Sigmoid colon (tissue), 6 donors: ENCODE measurements at regions not wholly inside any gene's neighbourhood (a gene's known extent, or its start where the extent isn't known, plus 50 kb on each side); places are given as distances from the start of the nearest gene placed in this dataset.
"Not testable (repeated sequence)": the region's sequence is repeated elsewhere in the genome, so short reads cannot be mapped to it uniquely, and the experiment has no call there.

ENCODE experiments used
- DNase-seq: peaks from one replicate; pipeline ENCODE4 v3.0.0-alpha.2; 2019
- H3K27ac ChIP-seq, 4 donors: fragments of 200-600 bp; sonication (generic); one replicate each; pipeline ENCODE4 v1.5.1; 2016 to 2019; ENCODE audit warnings: mild to moderate bottlenecking in 1 of 4
- H3K27me3 ChIP-seq, 3 donors: fragments of 200-600 bp; sonication (generic); one replicate each; pipeline ENCODE4 v1.5.1; 2019; ENCODE audit warnings: mild to moderate bottlenecking in 1 of 3
- H3K36me3 ChIP-seq, 4 donors: fragments of 200-600 bp; sonication (generic); one replicate each; pipeline ENCODE4 v1.5.1; 2016 to 2019
- H3K4me1 ChIP-seq, 4 donors: fragments of 200-600 bp; sonication (generic); one replicate each; pipeline ENCODE4 v1.5.1; 2017 to 2019
- H3K4me3 ChIP-seq, 4 donors: fragments of 200-600 bp; sonication (generic); one replicate each; pipeline ENCODE4 v1.5.1; 2017 to 2019; ENCODE audit warnings: mild to moderate bottlenecking in 2 of 4, moderate library complexity in 1 of 4
- H3K9me3 ChIP-seq, 4 donors: fragments of 200-600 bp in 3 of 4; sonication (generic) in 3 of 4; one replicate each; pipeline versions ENCODE4 v1.5.1 to v1.6.1; 2013 to 2019
- EP300 ChIP-seq, 4 donors: sonication (generic); formaldehyde crosslinking; IDR thresholded peaks; one replicate each; pipeline ENCODE4 v1.6.1; 2017; ENCODE audit warnings: antibody characterized with exemption in 4 of 4
- POLR2A ChIP-seq, 2 donors: fragments of 450-650 bp; IDR thresholded peaks; one replicate each; pipeline ENCODE4 v1.6.1; 2016; ENCODE audit warnings: antibody characterized with exemption in 2 of 2, mild to moderate bottlenecking in 2 of 2, moderate library complexity in 2 of 2
- POLR2AphosphoS5 ChIP-seq, 4 donors: sonication (generic); formaldehyde crosslinking; IDR thresholded peaks; one replicate each; pipeline ENCODE4 v1.6.1; 2017; ENCODE audit warnings: antibody characterized with exemption in 4 of 4
- WGBS, 2 donors: extraction: QIAGEN DNeasy Blood & Tissue Kit; methylation state at CpG; one replicate each; pipeline ENCODE4 v1.1.7; 2013; 5-methylcytosine and 5-hydroxymethylcytosine counted together
- intact Hi-C: fragments of 100-400 bp; cut with DNase I; formaldehyde crosslinking; loops from one replicate; pipeline ENCODE4 v1.15.1; 2023
- TF ChIP-seq, protein P1 (sequence below), 4 experiments: fragments of 450-650 bp in 3 of 4; fragments of 200-600 bp in 1 of 4; IDR thresholded peaks; one replicate each; pipeline ENCODE4 v1.5.1; 2016 to 2019; ENCODE audit warnings: antibody characterized with exemption in 4 of 4, mild to moderate bottlenecking in 3 of 4, moderate library complexity in 2 of 4
- donor health status: healthy with polysubstance abuse.
- donor health status: healthy.

DNA sequence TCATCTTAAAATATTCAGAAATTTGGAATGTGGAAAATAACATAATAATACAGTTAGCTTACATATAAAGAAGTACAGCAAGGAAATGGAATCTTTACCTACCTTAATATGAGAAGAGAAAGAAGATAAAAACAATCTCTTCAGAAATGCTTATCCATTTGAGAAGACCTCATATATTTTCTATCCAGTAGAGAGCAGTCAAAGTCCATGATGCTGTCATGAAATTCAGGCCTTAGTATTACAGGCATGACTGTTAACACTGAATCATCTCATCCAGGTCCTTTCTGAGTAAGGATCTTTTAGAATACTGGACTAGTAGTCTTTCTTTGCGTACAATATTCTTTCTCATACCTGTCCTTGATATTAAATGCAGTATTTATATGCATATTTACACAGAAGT lies 713.4 kb downstream of the CD109 start:
- Histone ChIP-seq H3K36me3 (no peaks in the 10 kb centered on the region), H3K9me3 (no peaks in the 10 kb centered on the region), H3K4me3 (no peak overlapping the region), H3K27me3 (no peaks in the 10 kb centered on the region), H3K27ac (no peak overlapping the region), H3K4me1 (no peaks in the 10 kb centered on the region)
- WGBS, 2 donors: 0% methylated on average over 1 of the region's 1 CpG
- TF ChIP-seq, protein P1, sequence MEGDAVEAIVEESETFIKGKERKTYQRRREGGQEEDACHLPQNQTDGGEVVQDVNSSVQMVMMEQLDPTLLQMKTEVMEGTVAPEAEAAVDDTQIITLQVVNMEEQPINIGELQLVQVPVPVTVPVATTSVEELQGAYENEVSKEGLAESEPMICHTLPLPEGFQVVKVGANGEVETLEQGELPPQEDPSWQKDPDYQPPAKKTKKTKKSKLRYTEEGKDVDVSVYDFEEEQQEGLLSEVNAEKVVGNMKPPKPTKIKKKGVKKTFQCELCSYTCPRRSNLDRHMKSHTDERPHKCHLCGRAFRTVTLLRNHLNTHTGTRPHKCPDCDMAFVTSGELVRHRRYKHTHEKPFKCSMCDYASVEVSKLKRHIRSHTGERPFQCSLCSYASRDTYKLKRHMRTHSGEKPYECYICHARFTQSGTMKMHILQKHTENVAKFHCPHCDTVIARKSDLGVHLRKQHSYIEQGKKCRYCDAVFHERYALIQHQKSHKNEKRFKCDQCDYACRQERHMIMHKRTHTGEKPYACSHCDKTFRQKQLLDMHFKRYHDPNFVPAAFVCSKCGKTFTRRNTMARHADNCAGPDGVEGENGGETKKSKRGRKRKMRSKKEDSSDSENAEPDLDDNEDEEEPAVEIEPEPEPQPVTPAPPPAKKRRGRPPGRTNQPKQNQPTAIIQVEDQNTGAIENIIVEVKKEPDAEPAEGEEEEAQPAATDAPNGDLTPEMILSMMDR (IDR thresholded peaks at IDR 0.05): peak; percentile 10 to 52 (median 26)
- TF ChIP-seq POLR2AphosphoS5 (IDR thresholded peaks at IDR 0.05) (no peak), POLR2A (IDR thresholded peaks at IDR 0.05) (no peak), EP300 (IDR thresholded peaks at IDR 0.05) (no peak)
- intact Hi-C loops: loop anchor here (1.0 to 2.0 kb wide), 2 partner anchors 795 to 800 kb away; no protein-coding TSS in a partner anchor
- no peak for DNase-seq

DNA sequence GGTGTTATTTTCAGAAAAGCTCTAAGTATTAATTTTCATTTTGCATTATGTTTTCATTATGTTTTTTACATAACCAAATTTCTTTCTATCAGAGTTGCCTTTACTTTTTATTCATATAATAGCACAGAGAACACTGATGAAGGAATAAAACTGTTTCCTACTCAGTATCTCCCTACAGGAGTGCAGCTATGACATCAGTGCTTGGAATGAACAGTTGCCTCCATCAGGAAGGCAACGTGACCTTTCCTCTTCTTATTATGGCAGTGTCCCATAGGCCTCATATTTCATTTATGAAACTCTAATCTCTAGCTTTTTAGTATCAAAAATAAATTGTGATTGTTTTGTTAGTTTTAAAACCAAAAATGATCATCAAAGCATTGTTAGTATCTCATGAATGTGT lies 712.8 kb downstream of the CD109 start:
- no peaks in the 10 kb centered on the region for H3K4me1 ChIP-seq
- TF ChIP-seq POLR2A (IDR thresholded peaks at IDR 0.05) (no peak), POLR2AphosphoS5 (IDR thresholded peaks at IDR 0.05) (no peak), EP300 (IDR thresholded peaks at IDR 0.05) (no peak)
- TF ChIP-seq, protein P1 (IDR thresholded peaks at IDR 0.05): no peak
- no peaks in the 10 kb centered on the region for H3K9me3 ChIP-seq
- H3K36me3 ChIP-seq: no peaks in the 10 kb centered on the region
- H3K4me3 ChIP-seq: no peak overlapping the region
- 30 to 63% methylated on average over 1 of the region's 1 CpG for WGBS, 2 donors
- H3K27ac ChIP-seq: no peak overlapping the region
- no peaks in the 10 kb centered on the region for H3K27me3 ChIP-seq
- intact Hi-C loops: loop anchor here (1.0 to 2.0 kb wide), 2 partner anchors 796 to 800 kb away; no protein-coding TSS in a partner anchor
- no peak for DNase-seq

DNA sequence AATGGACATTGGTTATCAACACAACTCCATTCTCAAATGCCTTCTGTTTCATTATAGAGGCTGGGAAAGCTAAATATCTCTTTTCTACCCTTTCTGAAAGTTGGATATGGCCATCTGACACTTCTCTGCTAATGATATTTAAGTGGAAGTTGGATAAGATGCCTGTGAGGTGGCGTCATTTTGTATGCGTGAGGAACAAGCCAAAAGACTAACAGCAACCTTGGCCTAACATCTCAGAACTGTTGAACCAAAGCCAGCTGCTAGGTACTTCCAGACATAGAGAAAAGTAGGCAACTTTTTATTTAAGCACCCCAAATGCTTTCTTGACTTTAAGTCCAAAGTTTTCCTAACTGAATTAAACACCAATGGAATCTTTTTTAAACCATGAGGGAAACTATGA lies 708.4 kb downstream of the CD109 start:
- H3K4me1 ChIP-seq: no peaks in the 10 kb centered on the region
- TF ChIP-seq, protein P1 (IDR thresholded peaks at IDR 0.05): no peak
- no peak for TF ChIP-seq EP300 (IDR thresholded peaks at IDR 0.05)
- no peak for TF ChIP-seq POLR2AphosphoS5 (IDR thresholded peaks at IDR 0.05)
- no peak for TF ChIP-seq POLR2A (IDR thresholded peaks at IDR 0.05)
- H3K9me3 ChIP-seq: no peaks in the 10 kb centered on the region
- H3K27me3 ChIP-seq: no peaks in the 10 kb centered on the region
- no peak overlapping the region for H3K4me3 ChIP-seq
- H3K36me3 ChIP-seq: no peaks in the 10 kb centered on the region
- intact Hi-C loops: no loop called here
- WGBS, 2 donors: 85 to 86% methylated on average over 2 of the region's 2 CpGs
- H3K27ac ChIP-seq: no peak overlapping the region
- DNase-seq: no peak

DNA sequence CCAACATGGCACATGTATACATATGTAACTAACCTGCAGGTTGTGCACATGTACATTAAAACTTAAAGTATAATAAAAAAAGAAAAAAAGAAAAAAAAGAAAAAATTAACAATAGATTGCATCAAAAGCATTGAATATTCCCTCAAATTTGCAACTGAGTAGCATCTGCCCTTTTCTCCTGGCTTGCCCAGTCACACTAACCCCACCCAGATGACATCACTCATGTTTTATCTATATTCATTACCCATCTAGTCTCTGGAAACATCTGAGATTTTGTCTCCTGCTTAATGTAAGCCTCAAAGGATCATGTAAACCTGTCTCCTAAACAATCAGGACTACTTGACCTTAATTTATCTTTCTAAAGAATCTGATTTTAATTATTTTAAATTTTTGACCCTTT lies 706.8 kb downstream of the CD109 start:
- DNase-seq: no peak
- no peaks in the 10 kb centered on the region for H3K36me3 ChIP-seq
- intact Hi-C loops: no loop called here
- H3K4me1 ChIP-seq: no peaks in the 10 kb centered on the region
- H3K4me3 ChIP-seq: no peak overlapping the region
- H3K9me3 ChIP-seq: no peaks in the 10 kb centered on the region
- no peak overlapping the region for H3K27ac ChIP-seq
- TF ChIP-seq EP300 (IDR thresholded peaks at IDR 0.05) (no peak), POLR2A (IDR thresholded peaks at IDR 0.05) (no peak), POLR2AphosphoS5 (IDR thresholded peaks at IDR 0.05) (no peak)
- TF ChIP-seq, protein P1 (IDR thresholded peaks at IDR 0.05): no peak
- no peaks in the 10 kb centered on the region for H3K27me3 ChIP-seq

DNA sequence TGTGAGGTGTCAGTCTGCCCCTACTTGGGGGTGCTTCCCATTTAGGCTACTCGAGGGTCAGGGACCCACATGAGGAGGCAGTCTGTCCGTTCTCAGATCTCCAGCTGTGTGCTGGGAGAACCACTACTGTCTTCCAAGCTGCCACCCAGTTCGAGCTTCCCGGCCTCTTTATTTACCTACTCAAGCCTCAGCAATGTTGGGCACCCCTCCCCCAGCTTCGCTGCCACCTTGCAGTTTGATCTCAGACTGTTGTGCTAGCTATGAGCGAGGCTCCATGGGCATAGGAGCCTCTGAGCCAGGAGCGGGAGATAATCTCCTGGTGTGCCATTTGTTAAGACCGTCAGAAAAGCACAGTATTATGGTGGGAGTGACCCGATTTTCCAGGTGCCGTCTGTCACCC lies 682.4 kb downstream of the CD109 start:
- H3K4me3 ChIP-seq, H3K27me3 ChIP-seq, H3K27ac ChIP-seq, H3K4me1 ChIP-seq, H3K9me3 ChIP-seq, H3K36me3 ChIP-seq, intact Hi-C loops, DNase-seq: not testable (repeated sequence)
- WGBS, 2 donors: 80 to 88% methylated on average over 10 of the region's 10 CpGs
